Liver (tissue), 8 donors: ENCODE measurements at regions not wholly inside any gene's neighbourhood (a gene's known extent, or its start where the extent isn't known, plus 50 kb on each side); places are given as distances from the start of the nearest gene placed in this dataset.
A peak's percentile ranks its signal among the peaks of the same experiment; 100 is the strongest.

Experiments
- DNase-seq: peaks from one replicate; pipeline ENCODE4 v3.0.0-alpha.2; 2017; ENCODE audit warnings: low spot score
- H3K27ac ChIP-seq, 2 donors: one replicate each; pipeline ENCODE4 v1.7.0; 2013; ENCODE audit warnings: inconsistent platforms in 2 of 2, low read length in 2 of 2, control low read depth in 1 of 2, low read depth in 1 of 2, mild to moderate bottlenecking in 1 of 2
- H3K27me3 ChIP-seq, 4 donors: one replicate each; pipeline versions ENCODE4 v1.6.1 to v1.7.0; 2013; ENCODE audit warnings: low read length in 3 of 4, inconsistent platforms in 1 of 4, mild to moderate bottlenecking in 1 of 4, moderate library complexity in 1 of 4; ENCODE audit not compliant: control insufficient read depth in 4 of 4, insufficient read depth in 4 of 4
- H3K36me3 ChIP-seq, 4 donors: one replicate each; pipeline versions ENCODE4 v1.6.1 to v1.7.0; 2013; ENCODE audit warnings: low read length in 3 of 4, mild to moderate bottlenecking in 3 of 4, low read depth in 1 of 4, moderate library complexity in 1 of 4; ENCODE audit not compliant: control insufficient read depth in 4 of 4, insufficient read depth in 3 of 4
- H3K4me1 ChIP-seq, 4 donors: one replicate each; pipeline versions ENCODE4 v1.6.1 to v1.7.0; 2013; ENCODE audit warnings: low read length in 3 of 4, mild to moderate bottlenecking in 3 of 4, moderate library complexity in 1 of 4; ENCODE audit not compliant: control insufficient read depth in 4 of 4, insufficient read depth in 4 of 4
- H3K4me3 ChIP-seq, 3 donors: one replicate each; pipeline versions ENCODE4 v1.6.1 to v1.7.0; 2013; ENCODE audit warnings: low read length in 3 of 3, control low read depth in 1 of 3, low read depth in 1 of 3, mild to moderate bottlenecking in 1 of 3
- H3K9ac ChIP-seq, 2 donors: one replicate each; pipeline ENCODE4 v1.7.0; 2013; ENCODE audit warnings: low read length in 2 of 2, mild to moderate bottlenecking in 2 of 2, moderate library complexity in 2 of 2, control low read depth in 1 of 2, low read depth in 1 of 2
- H3K9me3 ChIP-seq, 4 donors: one replicate each; pipeline versions ENCODE4 v1.6.1 to v1.7.0; 2013; ENCODE audit warnings: low read length in 3 of 4; ENCODE audit not compliant: control insufficient read depth in 4 of 4
- FOXA2 ChIP-seq: IDR thresholded peaks from 2 replicates; pipeline ENCODE4 v1.6.1; 2016; ENCODE audit warnings: antibody characterized with exemption
- GABPA ChIP-seq, 2 donors: IDR thresholded peaks in 1 of 2; conservative IDR thresholded peaks in 1 of 2; 2 replicates each; pipeline ENCODE4 v1.6.1; 2016; ENCODE audit warnings: antibody characterized with exemption in 2 of 2, mild to moderate bottlenecking in 1 of 2, moderate library complexity in 1 of 2
- HNF4A ChIP-seq, 2 donors: conservative IDR thresholded peaks; 2 replicates each; pipeline ENCODE4 v1.6.1; 2016; ENCODE audit warnings: antibody characterized with exemption in 2 of 2, mild to moderate bottlenecking in 2 of 2
- HNF4G ChIP-seq: IDR thresholded peaks from 2 replicates; pipeline ENCODE4 v1.6.1; 2016; ENCODE audit warnings: antibody characterized with exemption
- JUND ChIP-seq, 2 donors: IDR thresholded peaks; 2 replicates each; pipeline ENCODE4 v1.6.1; 2016; ENCODE audit warnings: antibody characterized with exemption in 2 of 2
- NR2F2 ChIP-seq: IDR thresholded peaks from 2 replicates; pipeline ENCODE4 v1.6.1; 2016; ENCODE audit warnings: antibody characterized with exemption
- RAD21 ChIP-seq, 2 donors: IDR thresholded peaks; 2 replicates each; pipeline ENCODE4 v1.6.1; 2016; ENCODE audit warnings: antibody characterized with exemption in 2 of 2, mild to moderate bottlenecking in 2 of 2
- RXRA ChIP-seq, 2 donors: IDR thresholded peaks; 2 replicates each; pipeline ENCODE4 v1.6.1; 2017 to 2018; ENCODE audit warnings: antibody characterized with exemption in 2 of 2, mild to moderate bottlenecking in 1 of 2
- TAF1 ChIP-seq: conservative IDR thresholded peaks from 2 replicates; pipeline ENCODE4 v1.6.1; 2016; ENCODE audit warnings: antibody characterized with exemption, mild to moderate bottlenecking
- YY1 ChIP-seq: IDR thresholded peaks from 2 replicates; pipeline ENCODE4 v1.6.1; 2016; ENCODE audit warnings: antibody characterized with exemption, mild to moderate bottlenecking
- WGBS: extraction: QIAGEN DNeasy Blood & Tissue Kit; methylation state at CpG from one replicate; pipeline ENCODE4 v1.1.7; 2013; 5-methylcytosine and 5-hydroxymethylcytosine counted together
- TF ChIP-seq, protein P1 (sequence below): fragments of 150-350 bp; IDR thresholded peaks from 2 replicates; pipeline ENCODE4 v1.5.1; 2017; ENCODE audit warnings: improper control_type of control experiment, low read depth, low read length; ENCODE audit not compliant: missing input control
- TF ChIP-seq, protein P2 (sequence below): IDR thresholded peaks from 2 replicates; pipeline ENCODE4 v1.6.1; 2016; ENCODE audit warnings: antibody characterized with exemption, mild to moderate bottlenecking
- TF ChIP-seq, protein P3 (sequence below): IDR thresholded peaks from 2 replicates; pipeline ENCODE4 v1.6.1; 2016; ENCODE audit warnings: antibody characterized with exemption
- TF ChIP-seq, protein P4 (sequence below): IDR thresholded peaks from 2 replicates; pipeline ENCODE4 v1.6.1; 2016; ENCODE audit warnings: antibody characterized with exemption
- TF ChIP-seq, protein P5 (sequence below): IDR thresholded peaks from 2 replicates; pipeline ENCODE4 v1.6.1; 2016; ENCODE audit warnings: antibody characterized with exemption
- donor health status: healthy.
- donor health status: healthy.
- donor health status: healthy.
- donor health status: healthy.
- donor health status: healthy.

DNA sequence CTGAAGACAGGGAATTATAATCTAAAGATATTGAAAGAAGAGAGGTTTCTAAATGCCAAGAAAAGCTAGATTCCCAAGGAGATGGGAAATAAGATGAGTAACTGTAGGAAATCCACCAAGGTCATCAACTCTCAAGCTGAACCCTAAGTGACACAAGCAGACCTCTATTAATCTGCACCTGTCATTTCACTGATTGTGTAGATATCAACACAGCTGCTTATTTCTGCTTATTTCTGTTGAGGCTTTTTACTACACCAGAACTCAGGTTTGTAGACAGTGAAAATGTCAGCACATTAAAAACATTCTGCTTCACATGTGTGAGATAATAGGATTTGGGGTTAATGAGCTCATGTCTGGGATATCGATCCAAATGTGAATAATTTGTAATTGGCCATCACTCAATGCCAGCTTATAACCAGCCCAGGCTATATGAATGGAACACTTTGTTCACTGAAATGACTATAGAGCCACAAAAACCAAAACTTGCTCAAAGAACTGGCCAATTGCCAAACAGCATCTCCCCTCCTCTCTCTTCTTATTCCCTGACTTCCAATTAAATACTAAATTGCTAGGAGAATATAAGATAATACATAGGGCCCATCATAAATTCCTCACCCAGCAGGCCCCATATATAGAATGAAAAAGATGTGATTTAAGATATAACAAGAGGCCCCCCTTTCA lies 188.7 kb upstream of the ARID2 start:
- WGBS, result 92% methylated on average over 1 of the region's 1 CpG

DNA sequence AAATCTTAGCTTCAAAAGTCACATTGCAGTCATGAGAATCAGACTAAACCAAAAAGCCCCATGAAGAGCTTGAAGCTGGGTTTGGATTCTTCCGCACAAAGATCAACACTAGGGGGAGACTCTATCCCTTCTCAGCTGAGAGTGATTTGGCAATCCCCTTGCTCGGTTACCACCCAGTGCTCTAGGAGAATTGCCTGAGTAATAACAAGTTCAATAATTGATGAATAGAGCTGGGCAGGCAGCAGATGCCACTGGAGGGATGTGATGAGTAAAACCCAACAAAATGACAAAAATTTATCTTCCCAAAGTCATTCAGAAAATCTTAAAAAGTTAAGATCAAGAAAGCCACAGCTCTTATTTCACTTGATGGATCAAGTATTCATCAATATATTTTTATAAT lies 185.6 kb upstream of the ARID2 start:
- H3K4me1 ChIP-seq, result no peaks in the 10 kb centered on the region
- no peaks in the 10 kb centered on the region for H3K9me3 ChIP-seq
- no peaks in the 10 kb centered on the region for H3K36me3 ChIP-seq
- WGBS, result under 1% methylated on average over 2 of the region's 2 CpGs
- DNase-seq, result no peak
- H3K27me3 ChIP-seq, result no peaks in the 10 kb centered on the region
- no peak overlapping the region for H3K4me3 ChIP-seq
- no peak overlapping the region for H3K9ac ChIP-seq
- H3K27ac ChIP-seq, result no peak overlapping the region
- TF ChIP-seq, protein P1, sequence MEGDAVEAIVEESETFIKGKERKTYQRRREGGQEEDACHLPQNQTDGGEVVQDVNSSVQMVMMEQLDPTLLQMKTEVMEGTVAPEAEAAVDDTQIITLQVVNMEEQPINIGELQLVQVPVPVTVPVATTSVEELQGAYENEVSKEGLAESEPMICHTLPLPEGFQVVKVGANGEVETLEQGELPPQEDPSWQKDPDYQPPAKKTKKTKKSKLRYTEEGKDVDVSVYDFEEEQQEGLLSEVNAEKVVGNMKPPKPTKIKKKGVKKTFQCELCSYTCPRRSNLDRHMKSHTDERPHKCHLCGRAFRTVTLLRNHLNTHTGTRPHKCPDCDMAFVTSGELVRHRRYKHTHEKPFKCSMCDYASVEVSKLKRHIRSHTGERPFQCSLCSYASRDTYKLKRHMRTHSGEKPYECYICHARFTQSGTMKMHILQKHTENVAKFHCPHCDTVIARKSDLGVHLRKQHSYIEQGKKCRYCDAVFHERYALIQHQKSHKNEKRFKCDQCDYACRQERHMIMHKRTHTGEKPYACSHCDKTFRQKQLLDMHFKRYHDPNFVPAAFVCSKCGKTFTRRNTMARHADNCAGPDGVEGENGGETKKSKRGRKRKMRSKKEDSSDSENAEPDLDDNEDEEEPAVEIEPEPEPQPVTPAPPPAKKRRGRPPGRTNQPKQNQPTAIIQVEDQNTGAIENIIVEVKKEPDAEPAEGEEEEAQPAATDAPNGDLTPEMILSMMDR, result peak; percentile 74
- TF ChIP-seq, protein P2, sequence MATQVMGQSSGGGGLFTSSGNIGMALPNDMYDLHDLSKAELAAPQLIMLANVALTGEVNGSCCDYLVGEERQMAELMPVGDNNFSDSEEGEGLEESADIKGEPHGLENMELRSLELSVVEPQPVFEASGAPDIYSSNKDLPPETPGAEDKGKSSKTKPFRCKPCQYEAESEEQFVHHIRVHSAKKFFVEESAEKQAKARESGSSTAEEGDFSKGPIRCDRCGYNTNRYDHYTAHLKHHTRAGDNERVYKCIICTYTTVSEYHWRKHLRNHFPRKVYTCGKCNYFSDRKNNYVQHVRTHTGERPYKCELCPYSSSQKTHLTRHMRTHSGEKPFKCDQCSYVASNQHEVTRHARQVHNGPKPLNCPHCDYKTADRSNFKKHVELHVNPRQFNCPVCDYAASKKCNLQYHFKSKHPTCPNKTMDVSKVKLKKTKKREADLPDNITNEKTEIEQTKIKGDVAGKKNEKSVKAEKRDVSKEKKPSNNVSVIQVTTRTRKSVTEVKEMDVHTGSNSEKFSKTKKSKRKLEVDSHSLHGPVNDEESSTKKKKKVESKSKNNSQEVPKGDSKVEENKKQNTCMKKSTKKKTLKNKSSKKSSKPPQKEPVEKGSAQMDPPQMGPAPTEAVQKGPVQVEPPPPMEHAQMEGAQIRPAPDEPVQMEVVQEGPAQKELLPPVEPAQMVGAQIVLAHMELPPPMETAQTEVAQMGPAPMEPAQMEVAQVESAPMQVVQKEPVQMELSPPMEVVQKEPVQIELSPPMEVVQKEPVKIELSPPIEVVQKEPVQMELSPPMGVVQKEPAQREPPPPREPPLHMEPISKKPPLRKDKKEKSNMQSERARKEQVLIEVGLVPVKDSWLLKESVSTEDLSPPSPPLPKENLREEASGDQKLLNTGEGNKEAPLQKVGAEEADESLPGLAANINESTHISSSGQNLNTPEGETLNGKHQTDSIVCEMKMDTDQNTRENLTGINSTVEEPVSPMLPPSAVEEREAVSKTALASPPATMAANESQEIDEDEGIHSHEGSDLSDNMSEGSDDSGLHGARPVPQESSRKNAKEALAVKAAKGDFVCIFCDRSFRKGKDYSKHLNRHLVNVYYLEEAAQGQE, result no peak
- TF ChIP-seq HNF4A (conservative IDR thresholded peaks at IDR 0.05) (peak; percentile 3 to 21), YY1 (no peak), FOXA2 (no peak), HNF4G (no peak), RAD21 (IDR thresholded peaks at IDR 0.05) (peak; percentile 96)
- TF ChIP-seq, protein P3, sequence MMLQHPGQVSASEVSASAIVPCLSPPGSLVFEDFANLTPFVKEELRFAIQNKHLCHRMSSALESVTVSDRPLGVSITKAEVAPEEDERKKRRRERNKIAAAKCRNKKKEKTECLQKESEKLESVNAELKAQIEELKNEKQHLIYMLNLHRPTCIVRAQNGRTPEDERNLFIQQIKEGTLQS, result peak; percentile 15
- TF ChIP-seq, protein P4, sequence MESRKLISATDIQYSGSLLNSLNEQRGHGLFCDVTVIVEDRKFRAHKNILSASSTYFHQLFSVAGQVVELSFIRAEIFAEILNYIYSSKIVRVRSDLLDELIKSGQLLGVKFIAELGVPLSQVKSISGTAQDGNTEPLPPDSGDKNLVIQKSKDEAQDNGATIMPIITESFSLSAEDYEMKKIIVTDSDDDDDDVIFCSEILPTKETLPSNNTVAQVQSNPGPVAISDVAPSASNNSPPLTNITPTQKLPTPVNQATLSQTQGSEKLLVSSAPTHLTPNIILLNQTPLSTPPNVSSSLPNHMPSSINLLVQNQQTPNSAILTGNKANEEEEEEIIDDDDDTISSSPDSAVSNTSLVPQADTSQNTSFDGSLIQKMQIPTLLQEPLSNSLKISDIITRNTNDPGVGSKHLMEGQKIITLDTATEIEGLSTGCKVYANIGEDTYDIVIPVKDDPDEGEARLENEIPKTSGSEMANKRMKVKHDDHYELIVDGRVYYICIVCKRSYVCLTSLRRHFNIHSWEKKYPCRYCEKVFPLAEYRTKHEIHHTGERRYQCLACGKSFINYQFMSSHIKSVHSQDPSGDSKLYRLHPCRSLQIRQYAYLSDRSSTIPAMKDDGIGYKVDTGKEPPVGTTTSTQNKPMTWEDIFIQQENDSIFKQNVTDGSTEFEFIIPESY, result no peak

More for the DNA sequence above, 188.7 kb upstream of the ARID2 start:
- no peaks in the 10 kb centered on the region for H3K4me1 ChIP-seq
- H3K27ac ChIP-seq, result no peak overlapping the region
- H3K27me3 ChIP-seq, result no peaks in the 10 kb centered on the region
- DNase-seq, result no peak
- no peaks in the 10 kb centered on the region for H3K9me3 ChIP-seq
- no peaks in the 10 kb centered on the region for H3K36me3 ChIP-seq
- TF ChIP-seq RXRA (IDR thresholded peaks at IDR 0.05) (no peak), HNF4A (conservative IDR thresholded peaks at IDR 0.05) (no peak), TAF1 (no peak), YY1 (no peak), NR2F2 (no peak), JUND (IDR thresholded peaks at IDR 0.05) (no peak), FOXA2 (no peak), GABPA (IDR thresholded peaks at IDR 0.05 in 1 of 2, conservative IDR thresholded peaks at IDR 0.05 in 1 of 2) (no peak)
- TF ChIP-seq, protein P1, result no peak
- TF ChIP-seq, protein P2, result no peak
- TF ChIP-seq, protein P5, sequence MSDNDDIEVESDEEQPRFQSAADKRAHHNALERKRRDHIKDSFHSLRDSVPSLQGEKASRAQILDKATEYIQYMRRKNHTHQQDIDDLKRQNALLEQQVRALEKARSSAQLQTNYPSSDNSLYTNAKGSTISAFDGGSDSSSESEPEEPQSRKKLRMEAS, result no peak
- H3K4me3 ChIP-seq, result no peak overlapping the region
- H3K9ac ChIP-seq, result no peak overlapping the region
